Endothelial cell of umbilical vein (primary cell): ENCODE measurements at regions not wholly inside any gene's neighbourhood (a gene's known extent, or its start where the extent isn't known, plus 50 kb on each side); places are given as distances from the start of the nearest gene placed in this dataset.

Experiments
- CTCF ChIP-seq, 2 donors: IDR thresholded peaks; 1 replicate in 1 of 2; 2 replicates in 1 of 2; pipeline ENCODE4 v1.5.1; 2011; ENCODE audit warnings: low read length in 2 of 2, mild to moderate bottlenecking in 2 of 2, moderate library complexity in 2 of 2, control low read depth in 1 of 2, inconsistent platforms in 1 of 2, low read depth in 1 of 2; ENCODE audit not compliant: insufficient read depth in 1 of 2; ENCODE audit errors: extremely low read depth in 1 of 2
- EZH2 ChIP-seq: IDR thresholded peaks from 2 replicates; pipeline ENCODE4 v1.6.1; 2012; ENCODE audit warnings: borderline replicate concordance, low read depth, mild to moderate bottlenecking, moderate library complexity, low read length, inconsistent platforms; ENCODE audit not compliant: severe bottlenecking
- GATA2 ChIP-seq: IDR thresholded peaks from 2 replicates; pipeline ENCODE4 v1.7.0; 2011; ENCODE audit warnings: low read depth, mild to moderate bottlenecking, moderate library complexity, mixed read lengths, low read length; ENCODE audit not compliant: insufficient read length, insufficient read depth
- JUN ChIP-seq: IDR thresholded peaks from 2 replicates; pipeline ENCODE4 v1.6.1; 2011; ENCODE audit warnings: borderline replicate concordance, low read depth; ENCODE audit not compliant: insufficient read length, insufficient read depth
- MAX ChIP-seq: IDR thresholded peaks from 2 replicates; pipeline ENCODE4 v1.6.1; 2011; ENCODE audit not compliant: insufficient read depth, insufficient read length
- POLR2A ChIP-seq: IDR thresholded peaks from 2 replicates; pipeline ENCODE4 v1.6.1; 2012; ENCODE audit warnings: low read depth, mild to moderate bottlenecking, control low read depth, low read length
- POLR2AphosphoS5 ChIP-seq: IDR thresholded peaks from 2 replicates; pipeline ENCODE4 v1.6.1; 2012; ENCODE audit warnings: low read depth, mild to moderate bottlenecking, control low read depth, low read length, moderate library complexity; ENCODE audit not compliant: insufficient read depth

- TF ChIP-seq POLR2A (no peak), CTCF (IDR thresholded peaks at IDR 0.05; ENCODE audit: extremely low read depth in 1 of 2, insufficient read depth in 1 of 2, low read depth in 1 of 2, low read length in 2 of 2) (no peak), POLR2AphosphoS5 (no peak), MAX (no peak), GATA2 (no peak), EZH2 (no peak), JUN (no peak)
Measured at GRCh38 chr10:22481687-22482539, 136.6 kb downstream of the SPAG6 start.
